ENCODE measurements at regions not wholly inside any gene's neighbourhood (a gene's known extent, or its start where the extent isn't known, plus 50 kb on each side); places are given as distances from the start of the nearest gene placed in this dataset.

- no peak for DNase-seq
Measured at GRCh38 chr10:78850644-78851435, 217.9 kb upstream of the ZMIZ1 start.

- no peak for DNase-seq
Measured at GRCh38 chr10:78851647-78852046, 217.1 kb upstream of the ZMIZ1 start.

DNA sequence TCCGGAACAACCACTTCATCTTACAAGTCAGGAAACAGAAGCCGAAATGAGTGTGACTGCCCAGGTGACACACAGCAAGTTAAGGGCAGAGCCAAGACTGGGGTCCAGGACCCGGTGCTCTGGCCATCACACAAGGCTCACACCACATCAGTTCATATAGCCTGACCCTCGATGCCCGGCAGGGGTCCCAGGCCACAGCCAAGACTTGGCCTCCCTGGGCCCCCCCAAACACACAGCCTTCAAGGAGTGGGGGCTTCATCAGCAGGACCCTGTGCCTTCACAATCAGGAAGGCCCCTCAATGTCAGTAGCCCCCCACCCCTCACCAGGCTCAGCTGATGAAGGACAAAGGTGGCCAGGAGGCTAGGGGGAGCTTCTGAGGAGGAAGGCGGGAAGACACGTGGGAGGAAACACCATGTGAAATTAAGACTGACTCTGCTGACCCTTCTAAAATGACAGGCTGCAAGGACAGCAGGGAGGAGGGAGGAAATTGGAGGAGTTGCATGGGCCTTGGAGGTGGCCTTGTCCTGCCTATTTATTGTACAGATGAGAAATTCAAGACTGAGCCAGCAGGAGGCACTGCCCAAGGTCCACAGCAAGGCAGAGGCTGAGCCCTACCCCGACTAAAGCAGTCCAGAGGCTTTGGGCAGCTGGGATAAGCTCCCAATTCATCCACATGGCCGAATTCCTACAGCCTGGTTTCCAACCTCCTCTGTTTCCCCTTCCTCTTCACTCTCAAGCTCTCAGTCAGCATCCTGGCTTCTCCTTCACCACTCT lies 216.1 kb upstream of the ZMIZ1 start:
- no peak for DNase-seq

DNA sequence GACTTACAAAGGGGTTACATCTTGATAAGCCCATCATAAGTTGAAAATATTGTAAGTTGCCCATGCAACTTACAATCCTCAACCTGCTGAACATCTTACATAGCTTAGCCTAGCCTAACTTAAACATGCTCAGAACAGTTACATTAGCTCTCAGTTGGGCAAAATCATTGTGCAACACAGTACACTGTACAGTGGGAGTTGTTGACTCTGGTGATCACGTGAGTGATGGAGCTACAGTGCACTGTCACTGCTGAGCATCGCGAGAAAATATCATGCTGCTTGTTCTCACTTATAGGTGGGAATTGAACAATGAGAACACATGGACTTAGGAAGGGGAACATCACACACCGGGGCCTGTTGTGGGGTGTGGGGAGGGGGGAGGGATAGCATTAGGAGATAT lies 214.9 kb upstream of the ZMIZ1 start:
- no peak for DNase-seq

GRCh38 chr10:78856421-78856820 lies 212.3 kb upstream of the ZMIZ1 start:
- no peak for DNase-seq

DNA sequence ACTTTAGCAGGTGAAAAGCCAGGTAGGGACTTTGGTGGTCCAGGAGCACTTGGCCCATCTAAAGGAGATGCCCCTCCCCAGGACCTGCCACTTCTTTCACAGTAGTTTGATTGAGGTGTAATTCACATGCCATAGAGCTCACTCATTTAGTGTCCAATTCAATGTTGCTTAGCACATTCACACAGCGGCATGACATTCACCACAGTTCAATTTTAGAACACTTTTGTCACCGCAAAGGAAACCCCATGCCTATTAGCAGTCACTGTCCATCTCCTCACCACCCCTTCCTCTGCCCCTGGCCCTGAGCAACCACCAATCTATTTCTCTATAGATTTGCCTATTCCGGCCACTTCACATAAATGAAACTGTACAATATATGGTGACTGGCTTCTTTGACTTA lies 211.6 kb upstream of the ZMIZ1 start:
- DNase-seq = no peak

DNA sequence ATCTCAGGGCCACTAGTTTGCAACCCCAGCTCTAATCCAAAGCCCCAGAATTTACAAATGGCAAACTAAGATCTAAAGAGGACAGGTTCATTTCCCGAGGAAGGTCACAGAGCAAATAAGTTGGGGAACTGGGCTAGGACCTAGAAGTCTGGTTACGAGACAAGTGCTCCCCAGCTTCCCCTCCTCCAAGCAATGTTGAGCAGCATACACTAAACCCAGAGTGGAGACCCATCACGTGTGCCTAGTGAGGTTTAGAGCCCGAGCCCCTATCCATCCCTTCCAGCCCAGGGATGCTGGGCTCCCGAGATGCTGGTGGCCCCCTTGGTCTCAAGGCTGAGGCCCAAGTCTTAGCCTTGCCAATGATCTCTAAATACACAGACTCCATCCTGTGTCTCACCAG lies 209.5 kb upstream of the ZMIZ1 start:
- DNase-seq = no peak

- no peak for DNase-seq
Measured at GRCh38 chr10:78859769-78860168, 209.0 kb upstream of the ZMIZ1 start.

- no peak for DNase-seq
Measured at GRCh38 chr10:78860260-78860914, 208.4 kb upstream of the ZMIZ1 start.

- no peak for DNase-seq
Measured at GRCh38 chr10:78861529-78862327, 207.0 kb upstream of the ZMIZ1 start.

DNA sequence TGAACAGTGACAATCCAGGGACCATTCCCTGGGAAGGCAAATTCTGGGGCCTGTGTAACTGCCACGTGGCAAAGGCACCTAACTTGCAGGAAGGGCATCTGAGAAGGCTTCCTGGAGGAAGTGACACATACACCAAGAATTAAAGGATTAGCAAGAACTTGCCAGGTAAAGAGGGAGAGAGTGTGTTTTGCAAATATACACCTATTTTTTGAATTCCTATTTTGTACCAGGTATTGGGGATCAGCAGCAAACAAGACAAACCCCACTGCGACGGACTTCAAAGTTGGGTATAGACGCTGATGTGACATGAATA lies 206.5 kb upstream of the ZMIZ1 start:
- no peak for DNase-seq

DNA sequence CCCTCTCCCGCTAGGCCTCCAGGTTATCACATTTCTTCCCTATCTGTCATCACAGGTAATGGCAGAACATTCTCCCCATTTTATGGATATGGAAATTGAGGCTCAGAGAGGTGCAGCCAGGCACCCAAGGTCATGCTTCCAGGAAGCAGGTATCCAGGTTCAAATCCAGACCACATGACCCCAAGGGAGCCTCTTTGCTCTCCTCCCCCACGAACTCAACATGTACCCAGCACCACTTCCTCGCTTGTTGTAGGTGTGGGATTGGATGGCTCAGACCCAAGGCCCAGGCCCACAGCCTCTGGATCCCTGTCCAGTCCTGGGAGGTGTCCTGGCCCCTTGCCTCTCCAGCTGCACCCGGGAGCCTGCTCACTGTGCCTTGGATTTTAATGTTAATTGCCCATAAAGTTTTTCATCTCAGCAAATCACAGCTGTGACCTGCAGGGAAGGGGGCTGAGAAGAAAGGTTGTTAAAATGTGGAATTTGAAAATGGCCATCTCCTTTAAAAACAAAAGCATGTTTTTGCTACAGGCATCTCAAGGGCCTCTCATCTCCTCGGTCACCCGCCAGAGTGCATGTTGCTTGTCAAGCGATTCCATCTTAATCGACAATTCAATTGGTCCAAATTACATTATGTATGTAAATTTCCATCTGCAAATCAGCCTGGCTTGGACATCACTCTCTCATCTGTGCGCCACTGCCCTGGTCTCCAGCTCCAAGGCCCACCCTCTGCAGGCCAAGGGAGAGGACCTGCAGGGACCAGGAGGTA lies 205.4 kb upstream of the ZMIZ1 start:
- no peak for DNase-seq

DNA sequence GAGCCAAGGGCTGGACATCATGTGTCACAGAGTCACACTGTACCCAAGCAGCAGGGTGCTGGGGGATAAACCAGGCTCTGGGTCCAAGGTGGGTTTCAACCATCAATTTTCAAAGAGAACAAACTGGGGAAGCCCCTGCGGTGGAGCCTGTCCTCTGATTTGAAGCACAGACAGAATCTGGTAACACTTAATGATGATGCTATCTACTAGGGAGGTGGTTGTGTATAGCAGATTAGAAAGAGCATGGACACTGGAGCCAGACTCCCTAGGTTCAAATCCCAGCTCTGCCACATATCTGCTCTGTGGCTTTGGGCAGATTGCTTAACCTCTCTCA lies 204.9 kb upstream of the ZMIZ1 start:
- no peak for DNase-seq

DNA sequence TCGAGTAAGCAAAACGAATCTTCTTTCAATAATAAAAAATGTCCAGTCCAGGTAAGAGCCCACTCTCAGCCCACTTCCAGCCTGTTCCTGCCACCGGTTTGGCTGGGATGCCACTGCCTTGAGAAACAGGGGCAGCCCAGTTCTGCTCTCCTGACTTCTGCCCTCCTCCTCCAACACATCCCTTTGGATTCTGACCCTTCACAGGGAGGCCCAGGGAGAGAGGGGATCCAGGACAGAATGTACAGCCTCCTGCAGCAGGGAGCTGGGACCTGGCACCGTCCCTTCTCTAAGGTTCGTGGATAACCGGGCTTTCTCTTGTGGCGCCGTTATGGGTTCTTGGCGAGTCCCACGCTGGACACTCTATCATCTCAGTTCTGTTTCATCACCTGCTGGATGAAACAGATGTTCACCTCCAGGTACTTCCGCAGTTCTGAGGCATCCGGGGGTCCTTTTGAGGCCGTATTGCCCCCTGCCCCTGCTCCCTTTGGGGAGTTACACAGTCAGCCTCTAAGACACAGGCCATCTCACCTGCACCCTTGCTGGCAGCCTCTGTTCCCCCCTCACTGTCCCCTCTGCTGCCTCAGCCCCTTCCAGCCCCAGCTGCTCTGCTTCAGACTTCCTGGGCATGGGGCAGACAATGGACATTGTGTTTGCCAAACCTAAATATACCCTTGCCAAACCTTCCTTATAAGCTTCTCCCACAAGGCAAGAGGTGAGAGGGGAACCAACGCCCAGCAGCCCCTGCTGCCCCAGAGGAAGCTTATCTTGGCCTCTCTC lies 203.8 kb upstream of the ZMIZ1 start:
- no peak for DNase-seq

GRCh38 chr10:78865538-78865875 lies 203.3 kb upstream of the ZMIZ1 start:
- no peak for DNase-seq

DNA sequence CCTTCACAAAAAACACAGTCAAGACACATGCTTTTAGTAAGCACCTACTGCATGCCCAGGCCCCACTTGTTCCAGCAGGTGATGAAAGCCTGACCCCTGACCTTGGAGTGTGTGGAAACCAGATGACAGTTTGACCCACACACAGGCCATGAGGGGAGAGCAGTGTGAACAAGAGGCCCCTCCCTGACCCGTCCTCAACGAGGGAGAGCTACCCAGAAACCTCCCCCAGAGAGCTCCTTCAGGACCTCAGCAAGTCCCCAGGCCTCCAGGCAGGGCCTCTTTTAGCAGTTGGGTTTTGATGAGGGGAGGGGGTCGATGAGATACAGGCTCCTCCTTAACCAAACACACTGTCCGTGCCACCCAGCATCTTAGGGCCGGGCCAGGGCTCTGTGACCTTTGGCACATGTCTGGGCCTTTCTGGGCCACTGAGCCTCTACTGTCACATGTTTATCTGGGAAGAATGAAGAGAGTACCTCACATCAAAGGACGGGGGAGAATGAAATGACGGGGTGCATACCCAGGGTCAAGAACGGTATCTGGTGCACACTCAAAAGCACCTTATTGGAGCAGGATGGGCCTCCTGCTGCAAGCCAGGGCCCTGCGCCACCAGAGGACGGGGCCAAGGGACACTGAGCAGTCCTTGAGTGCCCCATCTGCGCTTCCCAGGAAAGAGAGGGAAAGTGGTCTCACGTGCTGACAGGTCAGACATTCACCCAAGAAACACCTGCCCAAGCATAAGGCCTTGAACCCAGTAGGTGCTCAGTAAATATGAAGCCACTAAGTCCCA lies 202.6 kb upstream of the ZMIZ1 start:
- no peak for DNase-seq

DNA sequence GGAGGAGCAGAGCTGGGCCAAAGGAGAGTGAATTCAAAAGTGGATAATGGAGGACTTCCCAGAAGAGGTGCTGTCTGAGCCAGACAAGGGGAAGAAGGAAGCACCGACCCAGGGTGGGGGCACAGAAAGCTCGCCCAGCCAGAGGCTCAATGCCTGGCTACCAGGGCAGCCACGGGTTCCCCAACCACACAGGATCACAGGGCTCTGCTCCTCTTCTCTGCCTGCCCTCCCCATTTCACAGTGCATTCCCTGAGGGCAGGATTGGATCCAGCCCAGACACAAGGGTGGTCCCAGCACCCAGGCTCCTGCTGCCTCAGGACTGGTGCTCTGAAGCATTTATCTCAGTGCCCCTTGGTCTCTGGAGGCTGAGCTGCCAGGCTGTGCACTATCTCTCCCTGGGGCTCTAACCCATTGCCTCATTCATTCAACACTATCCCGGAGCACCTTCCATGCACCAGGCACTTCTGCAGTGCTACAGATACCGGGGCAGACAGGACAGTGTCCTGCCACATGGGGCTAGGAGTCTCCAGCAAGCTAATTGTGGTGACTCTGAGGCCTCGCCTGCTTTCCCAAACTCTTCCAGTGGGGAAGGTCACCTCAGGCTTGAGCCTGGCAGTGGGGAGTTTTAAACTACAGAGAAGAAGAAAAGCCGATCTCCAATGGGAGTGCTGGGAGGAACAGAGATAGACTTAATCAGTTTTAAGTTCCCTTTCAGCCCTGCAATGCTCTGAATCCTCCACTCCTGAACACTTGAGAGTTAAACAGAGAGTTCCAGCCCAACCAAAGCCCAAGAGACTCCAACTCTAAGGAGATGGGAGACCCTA lies 201.8 kb upstream of the ZMIZ1 start:
- no peak for DNase-seq

DNA sequence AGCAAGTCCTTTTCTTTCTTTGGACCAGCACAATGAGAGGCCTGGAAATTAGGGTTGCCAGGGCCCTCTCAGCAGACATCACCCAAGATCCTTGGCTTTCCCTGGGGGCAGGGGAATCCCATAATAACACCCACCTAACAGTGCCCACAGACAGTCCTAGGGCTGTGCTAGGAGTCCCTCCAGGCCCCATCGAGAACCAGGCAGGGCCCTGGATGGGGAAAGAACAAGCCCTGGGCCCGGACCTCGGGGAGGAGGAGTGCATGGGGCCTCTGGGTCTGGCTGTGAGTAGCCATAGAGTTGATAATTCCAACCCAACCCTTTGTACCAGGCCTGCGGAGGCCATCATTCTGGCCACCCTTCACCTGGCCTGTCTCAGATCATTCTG lies 201.2 kb upstream of the ZMIZ1 start:
- no peak for DNase-seq

GRCh38 chr10:78868048-78868447 lies 200.7 kb upstream of the ZMIZ1 start:
- DNase-seq = no peak

DNA sequence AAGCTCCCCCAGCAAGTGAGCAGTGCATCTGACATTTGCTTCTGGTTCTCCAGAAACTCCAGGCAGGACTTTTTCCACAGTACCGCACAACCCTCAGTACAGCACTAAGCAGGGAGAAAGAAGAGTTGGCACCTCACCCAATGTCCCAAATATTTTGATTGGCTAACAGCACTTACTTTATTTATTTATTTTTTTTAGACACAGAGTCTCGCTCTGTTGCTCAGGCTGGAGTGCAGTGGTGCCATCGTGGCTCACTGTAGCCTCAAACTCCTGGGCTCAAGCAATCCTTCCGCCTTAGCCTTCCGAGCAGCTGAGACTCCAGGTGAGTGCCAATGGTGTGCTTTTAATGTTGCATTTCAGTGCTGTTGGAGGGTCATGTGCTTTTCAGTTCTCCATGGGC lies 200.3 kb upstream of the ZMIZ1 start:
- no peak for DNase-seq

Data from activated CD4-positive, CD25-positive, alpha-beta regulatory T cell treated with anti-CD3 and anti-CD28 coated beads, Interleukin-2, amount 50 U/mL, for 72 hours (primary cell).